NCI-H524 (cell line): ENCODE measurements at regions not wholly inside any gene's neighbourhood (a gene's known extent, or its start where the extent isn't known, plus 50 kb on each side); places are given as distances from the start of the nearest gene placed in this dataset.

ENCODE experiments used
- DNase-seq, 2 experiments: peaks; one replicate each; lab custom pipeline; 2025; lab: John Stamatoyannopoulos, UW

DNA sequence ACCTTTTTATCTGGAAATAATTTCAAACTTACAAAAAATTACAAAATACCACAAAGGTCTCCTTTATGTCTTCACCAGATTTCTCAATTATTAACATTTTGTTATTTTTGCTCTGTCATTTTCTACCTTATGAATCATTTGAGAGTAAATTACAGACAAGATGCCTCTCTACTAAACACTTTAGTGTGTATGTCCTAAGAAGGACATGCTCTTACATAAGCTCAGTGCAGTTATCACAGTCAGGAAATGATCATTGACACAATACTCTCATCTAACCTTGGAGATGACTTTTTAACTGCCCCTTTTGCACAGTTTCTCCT, 378.9 kb upstream of the RUNX1 start:
- DNase-seq, result no peak

DNA sequence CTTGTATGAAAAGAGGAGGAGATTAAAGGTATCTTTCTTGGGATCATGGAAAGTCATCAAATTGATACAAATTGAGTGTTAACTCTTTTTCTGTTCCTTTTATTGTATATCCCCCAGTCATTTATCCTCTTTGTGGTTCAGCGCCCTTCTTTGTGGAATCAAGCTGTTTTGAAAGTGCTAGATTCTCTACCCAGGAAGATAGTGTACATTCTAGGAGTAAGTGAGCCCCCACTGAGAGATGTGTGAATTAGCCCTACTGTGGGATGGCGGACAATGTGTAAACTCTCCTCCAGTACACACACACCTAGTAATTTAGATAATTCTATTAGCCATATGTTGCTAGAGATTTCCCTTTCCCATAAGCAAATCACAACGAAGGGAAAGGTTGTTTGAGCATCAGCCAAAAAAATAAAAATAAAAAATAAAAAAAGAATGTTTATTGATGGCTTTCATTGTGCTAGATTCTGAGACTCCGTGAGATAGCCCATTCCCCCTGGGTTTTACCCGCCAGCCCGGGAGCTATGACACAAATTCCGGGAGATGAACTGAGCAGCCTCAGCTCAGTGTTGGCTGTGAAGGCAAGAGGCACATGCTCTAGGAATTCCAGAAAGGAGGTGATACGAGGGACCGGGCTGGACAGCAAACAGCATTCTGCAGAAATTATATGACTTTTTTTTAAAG, 378.4 kb upstream of the RUNX1 start:
- DNase-seq, result no peak

DNA sequence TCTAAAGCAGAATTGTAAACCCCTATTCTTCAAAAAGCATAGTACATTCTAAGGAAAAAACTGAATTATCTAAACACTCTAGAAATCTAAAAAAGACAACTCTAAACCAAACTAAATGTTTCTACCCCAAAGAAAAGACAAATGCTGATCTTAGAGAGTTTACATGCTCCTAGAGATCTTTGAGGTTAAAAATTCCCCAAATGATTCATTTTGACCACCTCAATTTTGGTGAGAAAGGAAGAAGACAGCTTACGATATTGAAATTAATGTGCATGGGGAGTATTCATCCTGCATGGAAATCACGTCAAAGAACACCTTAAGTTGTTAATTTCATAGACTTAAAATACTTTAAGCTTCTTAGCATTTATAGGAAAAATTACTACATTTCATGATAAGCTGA, 377.8 kb upstream of the RUNX1 start:
- DNase-seq, result no peak

DNA sequence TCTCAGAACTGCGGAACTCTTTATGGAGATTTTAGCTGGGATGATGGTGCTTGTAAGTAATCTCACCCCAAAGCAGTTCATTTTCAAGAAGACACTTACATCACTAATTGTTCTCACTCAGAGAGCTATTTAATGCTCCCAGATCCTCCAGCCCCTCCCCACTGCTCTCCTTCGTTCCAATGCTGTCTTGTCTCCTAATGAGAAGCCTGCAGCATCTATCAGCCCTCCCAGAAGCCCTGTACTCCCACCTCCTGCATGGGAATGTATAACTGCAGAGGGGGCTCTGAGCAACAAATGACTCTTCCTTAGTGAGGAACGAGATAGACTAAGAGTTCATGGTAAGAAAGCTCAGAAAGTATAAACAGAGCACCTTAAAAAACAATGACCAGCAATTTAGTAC, 377.4 kb upstream of the RUNX1 start:
- DNase-seq, result peak in 1 of 2 experiments; percentile 16

DNA sequence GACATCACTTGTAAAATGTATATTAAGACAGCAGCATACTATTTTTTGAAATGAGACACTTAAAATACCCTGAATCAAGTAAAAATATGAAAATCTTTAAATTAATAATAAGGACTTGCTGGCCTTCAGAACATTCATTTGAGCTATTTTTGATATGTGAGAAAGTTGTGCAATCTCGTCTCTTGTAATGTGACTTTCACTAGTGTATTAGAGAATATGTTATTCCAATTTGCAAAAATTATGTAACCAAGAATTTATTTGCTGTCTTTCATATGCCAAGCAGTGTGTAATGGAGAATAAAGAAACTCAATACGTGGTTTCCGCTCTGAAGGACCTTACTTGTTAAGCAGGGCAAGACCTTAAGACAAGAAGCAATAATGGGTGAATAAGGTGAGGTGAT, 375.0 kb upstream of the RUNX1 start:
- no peak for DNase-seq

DNA sequence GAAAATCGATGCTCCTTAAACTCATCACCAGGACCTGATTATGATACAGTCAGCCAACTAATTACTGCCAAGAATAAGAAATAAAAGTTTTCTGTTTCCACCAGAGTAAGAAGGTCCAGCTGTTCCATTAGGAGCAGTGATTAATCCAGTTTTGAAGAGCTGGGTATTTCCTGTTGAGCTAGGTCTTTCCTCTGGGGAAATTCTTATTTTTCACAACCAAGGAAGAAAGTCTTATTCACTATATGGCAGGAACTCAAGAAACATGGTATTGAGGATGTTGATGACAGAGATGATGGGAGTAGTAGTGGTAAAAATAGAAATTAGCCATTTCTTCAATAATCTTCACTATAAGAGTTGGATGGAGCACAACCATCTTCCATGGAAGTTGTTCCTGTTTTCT, 374.6 kb upstream of the RUNX1 start:
- DNase-seq, result no peak

DNA sequence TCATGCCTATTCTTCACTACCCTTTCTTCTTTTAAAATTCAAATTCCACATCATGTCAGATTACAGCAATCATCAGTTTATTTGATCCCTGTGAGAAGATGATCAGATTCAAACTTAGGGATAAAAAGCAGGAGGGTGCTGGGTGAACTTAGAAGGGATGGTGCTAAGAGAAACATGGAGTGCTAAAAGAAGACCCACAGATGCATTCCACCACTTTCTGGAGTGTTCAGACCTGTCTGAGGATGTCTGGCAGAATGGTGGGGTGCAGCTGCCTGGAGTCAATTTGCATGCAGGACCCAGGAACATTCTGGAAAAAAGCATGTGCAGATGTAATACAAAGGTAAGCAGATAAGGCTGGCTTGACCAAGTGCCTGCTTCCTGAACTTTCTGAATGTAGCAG, 372.9 kb upstream of the RUNX1 start:
- no peak for DNase-seq

DNA sequence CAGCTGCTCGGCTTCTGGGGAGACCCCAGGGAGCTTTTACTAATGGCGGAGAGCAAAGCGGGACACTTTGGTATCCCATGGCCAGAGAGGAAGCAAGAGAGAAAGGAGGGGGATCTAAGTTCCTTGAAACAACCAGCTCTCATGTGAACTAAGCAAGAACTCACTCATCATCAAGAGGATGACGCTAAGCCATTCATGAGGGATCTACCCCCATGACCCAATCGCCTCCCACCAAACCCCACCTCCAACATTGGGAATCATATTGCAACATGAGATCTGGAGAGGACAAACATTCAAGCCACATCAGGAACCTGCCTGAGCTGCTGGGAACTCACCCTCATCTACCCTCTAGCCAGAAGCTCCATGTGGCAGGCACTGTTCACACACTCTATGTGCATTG, 372.1 kb upstream of the RUNX1 start:
- DNase-seq, result no peak

DNA sequence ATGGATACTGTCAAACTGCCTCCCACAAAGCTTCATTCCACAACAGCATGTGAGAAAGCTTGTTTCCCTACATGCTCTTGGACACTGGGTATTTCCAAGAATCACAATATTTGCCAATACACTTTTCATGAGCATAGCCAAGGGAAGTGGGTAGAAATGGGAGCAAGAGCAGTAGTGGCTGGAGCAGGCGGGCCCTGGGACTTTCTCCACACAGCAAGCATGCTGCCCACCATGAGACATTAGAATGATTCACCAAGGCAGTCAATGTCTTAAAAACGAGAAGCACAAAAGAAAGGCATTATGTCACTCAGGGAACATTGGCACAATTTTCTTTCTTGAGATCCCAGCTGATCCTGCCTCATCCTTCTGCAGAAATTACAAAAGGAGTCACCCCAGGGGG, 371.6 kb upstream of the RUNX1 start:
- DNase-seq, result no peak

DNA sequence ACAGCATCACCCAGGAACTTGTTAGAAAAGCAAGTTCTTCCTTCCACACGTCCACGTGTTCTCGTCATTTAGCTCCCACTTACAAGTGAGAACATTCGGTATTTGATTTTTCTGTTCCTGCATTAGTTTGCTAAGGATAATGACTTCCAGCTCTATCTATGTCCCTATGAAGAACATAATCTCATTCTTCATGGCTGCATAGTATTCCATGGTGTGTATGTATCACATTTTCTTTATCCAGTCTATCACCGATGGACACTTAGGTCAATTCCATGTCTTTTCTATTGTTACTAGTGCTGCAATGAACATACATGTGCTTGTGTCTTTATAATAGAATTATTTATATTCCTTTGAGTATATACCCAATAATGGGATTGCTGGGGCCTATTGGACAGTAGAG, 368.7 kb upstream of the RUNX1 start:
- DNase-seq, result no peak

DNA sequence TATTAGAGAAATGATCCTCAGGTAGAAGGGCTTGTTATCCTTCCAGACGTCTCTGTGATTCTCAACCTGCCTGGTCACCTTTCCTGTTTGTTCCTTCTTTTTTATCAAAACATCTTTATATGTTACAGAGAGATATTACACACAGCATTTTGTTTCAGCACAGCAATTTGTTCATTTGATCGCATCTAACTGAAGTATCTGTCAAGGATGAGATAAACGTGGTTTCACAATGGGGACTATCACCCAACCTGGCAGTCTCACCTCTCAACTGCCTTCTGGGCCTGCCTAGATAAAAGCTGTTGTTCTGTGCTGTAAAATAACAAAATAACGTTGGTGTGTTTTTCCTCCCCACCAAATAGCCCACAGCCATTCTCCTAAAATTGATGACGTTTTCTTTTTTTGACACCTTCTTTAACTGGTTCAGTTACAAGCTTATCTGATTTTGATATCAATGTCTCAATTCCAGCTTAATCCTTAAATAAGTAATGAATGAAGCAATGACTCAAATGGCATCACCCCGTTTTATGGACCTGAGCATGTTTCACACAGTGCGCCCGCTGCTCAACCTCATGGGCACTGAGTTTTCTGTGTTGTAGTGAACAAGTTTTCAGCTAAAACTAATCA, 367.9 kb upstream of the RUNX1 start:
- no peak for DNase-seq

DNA sequence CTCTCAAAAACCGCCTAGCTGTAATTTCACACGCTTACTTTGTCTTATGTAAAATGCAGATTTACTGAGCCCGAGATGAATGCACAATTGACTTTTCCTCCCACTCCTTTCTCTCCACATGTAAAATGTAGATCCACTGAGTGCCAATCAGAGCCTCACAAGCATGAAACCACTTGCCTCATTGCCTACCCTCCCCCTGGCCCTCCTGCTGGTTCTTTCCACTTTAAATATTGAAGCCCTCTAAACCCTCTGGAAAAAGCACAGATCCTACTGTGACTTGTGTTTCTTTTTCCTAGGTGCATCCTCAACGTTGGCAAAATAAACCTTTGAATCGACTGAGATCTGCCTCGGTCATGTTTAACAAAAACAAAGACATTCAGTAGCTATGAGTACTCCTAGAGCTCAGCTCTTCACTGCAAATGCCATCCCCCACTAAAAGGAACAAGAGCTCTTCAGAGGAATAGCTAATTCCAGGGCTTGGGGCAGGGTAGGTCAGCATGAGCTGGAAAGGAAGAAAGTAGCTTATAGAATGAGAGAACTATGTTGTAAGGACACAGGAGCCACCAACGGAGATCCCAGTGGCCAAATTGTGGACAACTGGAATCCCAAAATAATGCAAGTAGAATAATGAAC, 365.5 kb upstream of the RUNX1 start:
- DNase-seq, result no peak

DNA sequence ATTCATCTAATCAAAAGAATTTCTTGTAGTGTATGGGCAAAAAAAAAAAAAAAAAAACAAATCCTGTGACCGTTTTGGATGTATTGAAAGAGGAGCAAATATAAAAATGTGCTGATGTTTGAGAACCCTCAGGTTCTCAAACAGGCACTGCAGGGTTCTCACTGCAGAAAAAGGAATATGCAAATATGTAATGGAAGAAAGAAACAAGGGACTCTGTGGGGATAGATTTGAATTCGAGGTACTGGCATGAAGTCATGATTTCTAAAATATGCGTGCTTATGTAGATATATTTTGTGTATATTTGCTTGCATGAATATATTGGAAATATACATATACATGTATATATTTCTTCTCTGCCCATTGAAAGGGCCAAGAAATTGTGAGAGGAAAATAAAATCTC, 365.0 kb upstream of the RUNX1 start:
- DNase-seq, result no peak

DNA sequence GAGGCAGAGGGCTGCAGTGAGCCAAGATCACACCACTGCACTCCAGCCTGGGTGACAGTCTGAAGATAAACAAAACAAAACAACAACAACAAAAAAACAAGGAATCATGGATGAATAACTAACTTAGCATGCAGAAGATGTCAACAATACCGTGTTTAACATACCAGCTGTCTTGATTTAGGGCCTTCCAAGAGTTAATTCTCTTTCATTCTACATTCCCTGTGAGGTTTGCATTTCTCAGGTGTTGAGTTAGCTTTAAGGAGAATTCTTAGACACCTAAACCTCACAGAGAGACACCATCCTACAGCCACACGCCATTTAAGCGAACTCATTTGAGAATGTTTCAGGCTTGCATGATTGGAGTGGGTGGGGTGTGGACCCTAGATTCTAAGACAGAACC, 363.1 kb upstream of the RUNX1 start:
- DNase-seq, result no peak

DNA sequence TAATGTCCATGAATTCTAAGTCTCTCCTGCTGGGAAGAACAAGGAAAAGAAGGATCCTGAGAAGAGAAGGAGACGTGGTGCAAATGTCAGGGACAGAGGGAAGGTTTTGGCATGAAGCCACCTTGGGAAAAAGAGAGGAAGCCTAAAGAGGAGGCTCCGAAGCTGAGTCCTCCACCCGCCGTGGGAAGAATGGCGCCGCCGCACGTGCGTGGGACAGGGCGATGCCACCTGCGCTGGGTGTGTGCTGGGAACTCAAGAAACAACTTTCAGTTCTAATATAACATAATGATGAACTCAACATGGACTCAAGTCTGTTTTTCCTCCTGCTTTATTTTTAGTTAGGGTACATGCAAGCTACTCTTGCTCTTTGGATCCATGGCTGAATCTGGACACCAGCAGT, 362.3 kb upstream of the RUNX1 start:
- no peak for DNase-seq

DNA sequence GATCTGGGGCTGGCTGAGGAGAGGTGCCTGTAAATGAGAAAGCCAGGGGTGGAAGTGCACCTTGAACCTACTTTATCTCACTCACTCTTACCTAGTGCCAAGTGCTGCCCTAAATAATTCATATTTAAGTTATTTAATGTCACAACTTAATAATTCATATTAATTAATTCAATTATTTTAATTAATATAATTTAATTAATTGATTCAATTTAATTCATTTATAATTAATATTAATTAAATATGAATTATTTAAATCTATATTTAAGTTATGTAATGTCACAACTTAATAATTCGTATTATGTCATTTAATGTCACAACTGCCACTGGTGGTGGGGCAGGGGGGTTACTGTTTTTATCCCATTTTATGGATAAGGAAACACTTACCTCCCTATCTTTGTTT, 361.6 kb upstream of the RUNX1 start:
- no peak for DNase-seq

DNA sequence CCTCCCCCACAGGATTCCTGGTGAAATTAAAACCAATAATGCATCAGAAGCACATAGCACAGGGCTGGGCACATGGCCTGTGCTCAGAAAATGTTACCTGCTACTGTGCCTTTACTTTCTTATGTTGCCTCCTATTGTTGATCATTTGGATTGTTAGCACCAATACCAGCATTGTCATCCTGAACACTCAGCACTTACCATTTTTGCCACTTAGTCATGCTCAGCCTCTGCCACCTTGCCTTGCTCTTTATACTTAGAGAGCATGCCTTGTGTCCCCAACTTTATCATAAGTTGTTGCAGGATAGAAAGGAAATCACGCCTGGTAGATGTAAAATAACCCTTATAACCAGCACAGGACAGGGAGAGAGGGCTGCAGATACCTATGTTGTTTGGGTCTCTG, 361.0 kb upstream of the RUNX1 start:
- DNase-seq, result no peak

DNA sequence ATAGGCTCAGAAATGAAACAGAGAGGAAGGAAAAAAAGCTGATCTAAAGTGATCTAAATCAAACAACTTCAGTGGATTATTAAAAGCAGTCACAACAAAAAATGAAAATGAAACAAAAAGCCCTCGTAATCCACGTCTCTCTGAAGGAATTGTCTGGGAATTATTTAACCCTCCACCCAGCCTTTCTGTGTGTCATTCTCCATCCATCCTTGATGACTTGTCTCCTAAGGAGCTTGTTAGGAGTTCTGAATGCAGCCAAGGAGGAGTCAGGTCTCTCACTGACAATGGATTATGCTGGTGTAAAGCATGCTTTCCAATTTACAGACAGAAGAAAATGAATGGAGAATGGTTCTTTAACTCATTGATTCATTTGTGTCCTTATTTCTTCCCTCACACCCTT, 359.3 kb upstream of the RUNX1 start:
- DNase-seq, result no peak

DNA sequence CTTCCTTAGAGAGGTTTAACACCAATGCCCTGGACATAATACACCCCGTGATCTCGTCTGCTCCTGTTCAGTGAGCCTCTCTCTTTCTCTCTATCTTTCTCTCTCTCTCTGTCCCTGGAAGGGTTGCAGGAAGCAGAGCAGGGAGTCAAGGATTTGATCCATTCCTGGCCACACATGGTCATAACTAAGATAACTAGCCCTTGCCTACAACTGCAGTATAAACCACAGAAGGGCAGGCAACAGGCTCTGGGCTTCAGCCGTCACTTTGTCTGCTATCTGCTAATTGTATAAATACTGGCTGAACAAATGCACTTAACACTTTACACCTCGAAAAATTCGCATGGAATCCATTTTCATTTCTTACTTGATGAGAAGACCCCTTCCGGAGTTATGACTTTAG, 357.5 kb upstream of the RUNX1 start:
- DNase-seq, result no peak

DNA sequence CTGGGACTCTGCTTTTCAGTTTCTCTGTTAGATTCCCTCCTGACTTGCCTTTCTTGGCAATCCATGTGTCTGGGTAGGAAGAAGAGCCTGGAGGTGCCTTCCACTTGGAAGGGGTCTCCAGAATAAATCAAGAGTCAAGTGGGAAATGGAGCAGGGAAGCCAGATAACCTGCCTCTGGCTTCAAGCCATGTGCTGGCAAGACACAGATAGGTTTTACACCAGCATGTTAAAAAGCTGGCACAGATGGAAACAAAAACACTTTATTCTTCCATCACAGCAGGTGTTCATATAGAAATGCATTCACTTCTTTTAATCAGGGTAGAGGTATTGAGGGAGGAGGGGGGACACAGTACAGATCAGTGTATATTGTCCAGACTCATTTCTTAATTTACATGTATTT, 356.9 kb upstream of the RUNX1 start:
- DNase-seq, result peak; percentile 26 to 45

DNA sequence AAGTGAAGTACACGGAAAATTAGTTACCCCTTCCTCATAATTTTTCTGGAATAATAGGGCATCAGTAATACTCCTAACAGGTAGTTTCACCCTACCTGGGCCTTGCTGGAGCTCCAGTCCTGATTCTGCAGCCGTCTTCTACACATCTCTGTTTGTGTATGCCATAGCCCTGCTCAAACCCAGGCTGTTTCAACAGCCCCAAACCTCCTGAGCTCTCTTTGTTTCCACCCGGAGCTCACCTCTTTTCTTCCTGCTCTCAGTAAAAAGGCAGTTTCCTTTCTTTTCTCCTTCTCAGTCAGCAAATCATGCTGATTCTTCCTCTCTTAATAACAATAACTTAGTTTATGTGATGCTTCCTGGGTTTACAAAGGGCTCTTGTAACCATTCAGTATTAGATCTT, 355.1 kb upstream of the RUNX1 start:
- no peak for DNase-seq

DNA sequence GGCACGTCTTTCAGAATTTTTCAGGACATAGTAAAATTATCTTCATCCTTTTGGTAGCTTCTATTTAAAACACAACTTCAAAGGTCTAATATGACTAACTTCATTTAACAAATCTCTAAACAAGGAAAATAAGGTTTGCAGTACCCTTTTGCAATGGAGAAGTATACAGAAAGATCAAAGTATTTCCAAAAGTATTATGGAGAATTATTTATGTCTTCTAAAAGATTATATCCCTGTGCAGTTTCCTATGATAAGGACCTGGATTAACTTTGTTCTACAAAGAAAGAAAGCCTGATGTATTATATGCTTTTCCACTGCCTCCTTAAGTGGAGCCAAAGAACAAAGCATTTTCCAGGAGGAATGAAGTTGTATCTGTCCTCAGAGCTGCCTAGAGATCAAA, 353.0 kb upstream of the RUNX1 start:
- DNase-seq, result no peak

DNA sequence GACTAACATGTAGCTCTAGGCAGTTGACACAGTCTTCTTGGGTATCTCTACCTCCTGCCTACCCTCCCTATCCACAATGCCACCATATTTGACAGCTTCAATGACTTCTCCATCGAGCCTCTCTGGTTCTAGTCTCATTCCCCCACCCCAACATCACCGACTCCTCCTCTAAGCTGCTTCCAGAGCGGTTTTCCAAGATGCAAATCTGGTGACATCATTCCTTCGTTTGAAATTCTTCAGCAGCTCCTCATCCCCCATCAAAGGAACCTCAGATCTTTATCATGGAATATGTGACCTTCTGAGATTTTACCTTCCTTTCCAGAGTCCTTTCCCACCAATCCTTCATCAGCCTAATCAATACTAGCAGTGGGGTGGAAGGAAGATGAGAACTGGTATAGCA, 352.4 kb upstream of the RUNX1 start:
- DNase-seq, result no peak
